ENCODE measurements at regions not wholly inside any gene's neighbourhood (a gene's known extent, or its start where the extent isn't known, plus 50 kb on each side); places are given as distances from the start of the nearest gene placed in this dataset.
"Not testable (repeated sequence)": the region's sequence is repeated elsewhere in the genome, so short reads cannot be mapped to it uniquely, and the experiment has no call there.

GRCh38 chr7:57547351-57547750, 97.4 kb downstream of the ZNF716 start:
- TF ChIP-seq TAF1 (IDR thresholded peaks at IDR 0.05; ENCODE audit: low read depth, low read length); POLR2A (IDR thresholded peaks at IDR 0.05; ENCODE audit: control extremely low read depth in 1 of 2, low read depth in 2 of 2, low read length in 2 of 2); EGR1 (IDR thresholded peaks at IDR 0.05; ENCODE audit: borderline replicate concordance, low read depth, low read length); CTCF (IDR thresholded peaks at IDR 0.05; ENCODE audit: control extremely low read depth in 1 of 3, insufficient read depth in 1 of 3, low read depth in 1 of 3, low read length in 3 of 3); CHD1 (IDR thresholded peaks at IDR 0.05; ENCODE audit: low read depth, low read length); GABPA (IDR thresholded peaks at IDR 0.05; ENCODE audit: borderline replicate concordance, insufficient read depth, low read length); ATF3 (IDR thresholded peaks at IDR 0.05; ENCODE audit: insufficient read depth, low read depth, low read length); TBP (IDR thresholded peaks at IDR 0.05; ENCODE audit: low read depth, low read length); CHD7 (IDR thresholded peaks at IDR 0.05; ENCODE audit: insufficient replicate concordance, low read length); CBX5 (IDR thresholded peaks at IDR 0.05; ENCODE audit: low read depth, low read length); CREB1 (IDR thresholded peaks at IDR 0.05); BCL11A (IDR thresholded peaks at IDR 0.05; ENCODE audit: low read depth in 2 of 2, low read length in 2 of 2): not testable (repeated sequence)
